Large intestine (tissue), 3 donors: ENCODE measurements at regions not wholly inside any gene's neighbourhood (a gene's known extent, or its start where the extent isn't known, plus 50 kb on each side); places are given as distances from the start of the nearest gene placed in this dataset.

ENCODE experiments used
- DNase-seq, 2 donors: peaks; one replicate each; pipeline versions ENCODE4 v3.0.0 to v3.0.0-alpha.2; 2013
- H3K27ac ChIP-seq: one replicate; pipeline ENCODE4 v1.5.1; 2013; ENCODE audit warnings: low read length
- H3K27me3 ChIP-seq: 2 replicates; pipeline ENCODE4 v1.6.1; 2013; ENCODE audit warnings: low read length; ENCODE audit not compliant: control insufficient read depth, insufficient read depth
- H3K36me3 ChIP-seq: 2 replicates; pipeline ENCODE4 v1.6.1; 2013; ENCODE audit warnings: low read length; ENCODE audit not compliant: control insufficient read depth, insufficient read depth
- H3K4me1 ChIP-seq: one replicate; pipeline ENCODE4 v1.6.1; 2013; ENCODE audit warnings: low read length; ENCODE audit not compliant: control insufficient read depth, insufficient read depth
- H3K4me3 ChIP-seq: one replicate; pipeline ENCODE4 v1.5.1; 2013; ENCODE audit warnings: low read length
- H3K9me3 ChIP-seq: one replicate; pipeline ENCODE4 v1.6.1; 2013; ENCODE audit warnings: mild to moderate bottlenecking, low read depth, low read length, moderate library complexity; ENCODE audit not compliant: control insufficient read depth
- WGBS: methylation state at CpG from one replicate; pipeline ENCODE4 v1.1.5; 2013; ENCODE audit warnings: low lambda C conversion rate; ENCODE audit not compliant: insufficient coverage; 5-methylcytosine and 5-hydroxymethylcytosine counted together

DNA sequence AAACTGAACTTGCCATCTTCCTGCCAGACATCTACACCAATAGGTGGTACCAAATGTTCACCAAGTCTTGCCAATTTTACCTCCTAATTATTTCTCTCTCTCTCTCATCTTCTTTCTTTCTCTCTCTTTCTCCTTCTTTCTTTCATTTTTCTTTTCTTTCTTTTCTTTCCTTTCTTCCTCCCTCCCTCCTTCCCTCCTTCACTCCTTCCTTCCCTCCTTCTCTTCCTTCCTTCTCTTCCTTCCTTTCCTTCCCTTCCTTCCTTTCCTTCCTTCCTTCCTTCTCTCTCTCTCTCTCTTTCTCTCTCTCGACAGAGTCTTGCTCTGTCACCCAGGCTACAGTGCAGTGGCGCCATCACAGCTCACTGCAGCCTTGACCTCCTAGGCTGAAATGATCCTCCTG is 55.4 kb upstream of the PSMA6 start:
- no peaks in the 10 kb centered on the region for H3K4me1 ChIP-seq
- no peak for DNase-seq
- peaks cover 2% of the 10 kb centered on the region for H3K36me3 ChIP-seq
- no peak overlapping the region for H3K4me3 ChIP-seq
- H3K27me3 ChIP-seq: no peaks in the 10 kb centered on the region
- H3K27ac ChIP-seq: no peak overlapping the region
- WGBS: no CpG with 5 or more reads among the region's 2 CpGs
- no peaks in the 10 kb centered on the region for H3K9me3 ChIP-seq

DNA sequence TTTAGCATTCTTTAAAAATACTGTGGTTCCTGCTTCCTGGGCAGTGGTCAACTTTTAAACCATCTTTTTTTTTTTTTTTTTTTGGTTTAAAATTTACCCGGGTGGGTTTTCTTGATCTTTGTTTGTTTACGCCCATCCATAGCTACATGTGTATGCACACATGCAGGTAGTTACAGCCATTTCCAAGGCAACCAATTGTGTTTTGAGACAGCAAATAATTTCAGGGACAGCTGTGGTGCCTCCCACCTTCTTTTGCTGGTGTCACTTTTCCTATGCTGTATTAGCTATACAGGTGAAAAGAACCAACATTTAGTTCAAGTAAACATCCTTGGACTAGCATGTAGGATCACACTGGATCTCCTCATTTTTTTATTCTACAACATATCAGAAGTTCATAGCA is 52.0 kb upstream of the PSMA6 start:
- WGBS: no CpG with 5 or more reads among the region's 2 CpGs
- no peaks in the 10 kb centered on the region for H3K27me3 ChIP-seq
- H3K4me3 ChIP-seq: no peak overlapping the region
- H3K4me1 ChIP-seq: no peaks in the 10 kb centered on the region
- peaks cover 2% of the 10 kb centered on the region for H3K36me3 ChIP-seq
- no peak overlapping the region for H3K27ac ChIP-seq
- DNase-seq: no peak
- H3K9me3 ChIP-seq: no peaks in the 10 kb centered on the region
